ENCODE measurements at regions not wholly inside any gene's neighbourhood (a gene's known extent, or its start where the extent isn't known, plus 50 kb on each side); places are given as distances from the start of the nearest gene placed in this dataset.

- Histone ChIP-seq H3K9ac (ENCODE audit: low read depth, low read length, poor library complexity) (no peak overlapping the region), H3K79me1 (ENCODE audit: low read depth, low read length) (no peaks in the 10 kb centered on the region), H2BK5ac (ENCODE audit: low read length) (no peak overlapping the region), H3K36me3 (replicated peaks in 1 of 2; ENCODE audit: control insufficient read depth in 2 of 2, insufficient read depth in 2 of 2, low read length in 2 of 2) (no peaks in the 10 kb centered on the region), H4K8ac (ENCODE audit: low read depth, low read length) (no peak overlapping the region), H3K4me3 (ENCODE audit: low read length in 2 of 2) (no peak overlapping the region), H3K18ac (ENCODE audit: low read length) (no peak overlapping the region), H3K4ac (ENCODE audit: low read length) (no peak overlapping the region), H3K4me2 (ENCODE audit: insufficient read depth, low read length, poor library complexity, severe bottlenecking) (no peak overlapping the region), H2BK12ac (ENCODE audit: low read length) (no peak overlapping the region), H3K27me3 (ENCODE audit: control insufficient read depth in 3 of 3, insufficient read depth in 3 of 3, low read depth in 1 of 3, low read length in 3 of 3) (no peaks in the 10 kb centered on the region), H2BK120ac (ENCODE audit: low read depth, low read length) (no peak overlapping the region), H3K4me1 (ENCODE audit: control insufficient read depth in 2 of 2, insufficient read depth in 1 of 2, low read depth in 1 of 2, low read length in 2 of 2) (no peaks in the 10 kb centered on the region), H2BK15ac (ENCODE audit: low read length) (no peak overlapping the region), H3K14ac (ENCODE audit: low read length) (no peak overlapping the region), H3K23ac (ENCODE audit: low read depth, low read length, poor library complexity) (no peak overlapping the region), H3K9me3 (replicated peaks in 1 of 2; ENCODE audit: control insufficient read depth in 2 of 2, insufficient read depth in 1 of 2, low read depth in 1 of 2, low read length in 2 of 2) (peaks cover 2 to 13% of the 10 kb centered on the region in 2 donors), H3K27ac (replicated peaks; ENCODE audit: low read length) (no peak overlapping the region), H4K91ac (ENCODE audit: low read depth, low read length, poor library complexity) (no peak overlapping the region), H2AFZ (ENCODE audit: low read length) (no peak overlapping the region), H2AK5ac (ENCODE audit: low read depth, low read length) (no peak overlapping the region)
- no CpG with 5 or more reads among the region's 2 CpGs for WGBS, 2 donors (ENCODE audit: extremely low coverage in 2 of 2, insufficient read length in 2 of 2, insufficient replicate concordance in 1 of 2)
- DNase-seq (ENCODE audit: low spot score) = no peak
These were observed 732.9 kb downstream of the CETN3 start for GRCh38 chr5:89676634-89677033.

- Histone ChIP-seq H3K4ac (ENCODE audit: low read length) (no peak overlapping the region), H2AFZ (ENCODE audit: low read length) (no peak overlapping the region), H3K4me2 (ENCODE audit: insufficient read depth, low read length, poor library complexity, severe bottlenecking) (no peak overlapping the region), H3K9ac (ENCODE audit: low read depth, low read length, poor library complexity) (no peak overlapping the region), H3K14ac (ENCODE audit: low read length) (no peak overlapping the region), H3K79me1 (ENCODE audit: low read depth, low read length) (no peaks in the 10 kb centered on the region), H2BK12ac (ENCODE audit: low read length) (no peak overlapping the region), H3K27ac (replicated peaks; ENCODE audit: low read length) (no peak overlapping the region), H3K4me1 (ENCODE audit: control insufficient read depth in 2 of 2, insufficient read depth in 1 of 2, low read depth in 1 of 2, low read length in 2 of 2) (no peaks in the 10 kb centered on the region), H2BK120ac (ENCODE audit: low read depth, low read length) (no peak overlapping the region), H4K91ac (ENCODE audit: low read depth, low read length, poor library complexity) (no peak overlapping the region), H3K18ac (ENCODE audit: low read length) (no peak overlapping the region), H2AK5ac (ENCODE audit: low read depth, low read length) (no peak overlapping the region), H3K23ac (ENCODE audit: low read depth, low read length, poor library complexity) (no peak overlapping the region), H3K4me3 (ENCODE audit: low read length in 2 of 2) (no peak overlapping the region), H3K27me3 (ENCODE audit: control insufficient read depth in 3 of 3, insufficient read depth in 3 of 3, low read depth in 1 of 3, low read length in 3 of 3) (no peaks in the 10 kb centered on the region), H3K9me3 (replicated peaks in 1 of 2; ENCODE audit: control insufficient read depth in 2 of 2, insufficient read depth in 1 of 2, low read depth in 1 of 2, low read length in 2 of 2) (peaks cover under 1 to 3% of the 10 kb centered on the region in 2 donors), H2BK5ac (ENCODE audit: low read length) (no peak overlapping the region), H4K8ac (ENCODE audit: low read depth, low read length) (no peak overlapping the region), H3K36me3 (replicated peaks in 1 of 2; ENCODE audit: control insufficient read depth in 2 of 2, insufficient read depth in 2 of 2, low read length in 2 of 2) (no peaks in the 10 kb centered on the region), H2BK15ac (ENCODE audit: low read length) (no peak overlapping the region)
- no CpG with 5 or more reads among the region's 1 CpG for WGBS, 2 donors (ENCODE audit: extremely low coverage in 2 of 2, insufficient read length in 2 of 2, insufficient replicate concordance in 1 of 2)
- DNase-seq (ENCODE audit: low spot score) = no peak
These were observed 736.5 kb downstream of the CETN3 start for GRCh38 chr5:89673019-89673418.

DNA sequence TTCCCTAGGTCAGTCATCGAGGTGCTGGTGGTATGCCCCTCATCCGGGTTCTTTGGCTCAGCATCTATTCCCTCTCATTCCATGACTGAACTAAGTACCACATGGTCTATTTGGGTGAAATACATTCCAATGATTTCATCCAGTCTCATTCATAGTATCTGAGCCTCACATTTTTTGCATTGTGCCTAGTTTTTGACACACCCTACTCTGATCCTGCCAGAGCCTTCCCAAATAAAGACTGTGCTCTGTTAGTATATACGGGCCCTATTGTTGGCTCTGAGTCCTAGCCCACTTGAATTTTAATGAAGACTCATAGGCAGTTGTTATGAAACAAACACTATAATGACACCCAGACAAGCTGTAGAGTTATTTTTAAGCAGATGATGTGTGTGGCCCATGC, 740.7 kb downstream of the CETN3 start:
- no peak overlapping the region for H3K18ac ChIP-seq (ENCODE audit: low read length)
- no peaks in the 10 kb centered on the region for H3K4me1 ChIP-seq (ENCODE audit: control insufficient read depth in 2 of 2, insufficient read depth in 1 of 2, low read depth in 1 of 2, low read length in 2 of 2)
- no peak for DNase-seq (ENCODE audit: low spot score)
- no peaks in the 10 kb centered on the region for H3K27me3 ChIP-seq (ENCODE audit: control insufficient read depth in 3 of 3, insufficient read depth in 3 of 3, low read depth in 1 of 3, low read length in 3 of 3)
- H3K14ac ChIP-seq (ENCODE audit: low read length) = no peak overlapping the region
- H2BK120ac ChIP-seq (ENCODE audit: low read depth, low read length) = no peak overlapping the region
- H3K36me3 ChIP-seq (replicated peaks in 1 of 2; ENCODE audit: control insufficient read depth in 2 of 2, insufficient read depth in 2 of 2, low read length in 2 of 2) = no peaks in the 10 kb centered on the region
- no peak overlapping the region for H2AFZ ChIP-seq (ENCODE audit: low read length)
- no peak overlapping the region for H2BK15ac ChIP-seq (ENCODE audit: low read length)
- no peak overlapping the region for H3K4me2 ChIP-seq (ENCODE audit: insufficient read depth, low read length, poor library complexity, severe bottlenecking)
- no CpG with 5 or more reads among the region's 3 CpGs for WGBS, 2 donors (ENCODE audit: extremely low coverage in 2 of 2, insufficient read length in 2 of 2, insufficient replicate concordance in 1 of 2)
- no peak overlapping the region for H2BK5ac ChIP-seq (ENCODE audit: low read length)
- H3K4me3 ChIP-seq (ENCODE audit: low read length in 2 of 2) = no peak overlapping the region
- H3K9me3 ChIP-seq (replicated peaks in 1 of 2; ENCODE audit: control insufficient read depth in 2 of 2, insufficient read depth in 1 of 2, low read depth in 1 of 2, low read length in 2 of 2) = peaks cover 0 to 2% of the 10 kb centered on the region in 2 donors
- H3K27ac ChIP-seq (replicated peaks; ENCODE audit: low read length) = no peak overlapping the region
- H2AK5ac ChIP-seq (ENCODE audit: low read depth, low read length) = no peak overlapping the region
- no peak overlapping the region for H3K23ac ChIP-seq (ENCODE audit: low read depth, low read length, poor library complexity)
- no peak overlapping the region for H4K91ac ChIP-seq (ENCODE audit: low read depth, low read length, poor library complexity)
- no peak overlapping the region for H2BK12ac ChIP-seq (ENCODE audit: low read length)
- no peak overlapping the region for H3K4ac ChIP-seq (ENCODE audit: low read length)
- H4K8ac ChIP-seq (ENCODE audit: low read depth, low read length) = no peak overlapping the region
- no peak overlapping the region for H3K9ac ChIP-seq (ENCODE audit: low read depth, low read length, poor library complexity)
- H3K79me1 ChIP-seq (ENCODE audit: low read depth, low read length) = no peaks in the 10 kb centered on the region

DNA sequence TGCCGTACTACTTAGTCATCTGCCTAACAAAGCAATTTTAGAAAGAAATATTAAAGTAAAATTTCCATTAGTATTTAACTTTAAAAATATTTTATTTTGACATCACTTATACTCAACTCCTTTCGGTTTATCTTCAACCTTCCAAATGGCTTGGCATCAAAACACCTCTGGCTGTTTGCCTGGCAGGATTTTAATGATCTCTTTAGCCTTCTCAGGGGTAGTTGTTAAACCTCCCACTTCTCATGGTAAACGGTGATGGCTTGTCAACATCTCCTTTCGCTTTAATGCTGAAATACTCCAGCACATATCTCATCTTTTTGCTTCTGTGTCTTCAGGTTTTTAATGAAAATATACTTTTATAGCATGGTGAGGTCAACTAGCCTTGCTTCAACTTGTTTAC, 747.1 kb downstream of the CETN3 start:
- no peak overlapping the region for H3K4me2 ChIP-seq (ENCODE audit: insufficient read depth, low read length, poor library complexity, severe bottlenecking)
- no peak overlapping the region for H3K4ac ChIP-seq (ENCODE audit: low read length)
- no peak overlapping the region for H2BK15ac ChIP-seq (ENCODE audit: low read length)
- no peak overlapping the region for H2BK12ac ChIP-seq (ENCODE audit: low read length)
- no peaks in the 10 kb centered on the region for H3K4me1 ChIP-seq (ENCODE audit: control insufficient read depth in 2 of 2, insufficient read depth in 1 of 2, low read depth in 1 of 2, low read length in 2 of 2)
- no CpG with 5 or more reads among the region's 4 CpGs for WGBS, 2 donors (ENCODE audit: extremely low coverage in 2 of 2, insufficient read length in 2 of 2, insufficient replicate concordance in 1 of 2)
- no peak overlapping the region for H3K4me3 ChIP-seq (ENCODE audit: low read length in 2 of 2)
- H3K79me1 ChIP-seq (ENCODE audit: low read depth, low read length) = no peaks in the 10 kb centered on the region
- no peak overlapping the region for H2AFZ ChIP-seq (ENCODE audit: low read length)
- no peaks in the 10 kb centered on the region for H3K36me3 ChIP-seq (replicated peaks in 1 of 2; ENCODE audit: control insufficient read depth in 2 of 2, insufficient read depth in 2 of 2, low read length in 2 of 2)
- H2BK5ac ChIP-seq (ENCODE audit: low read length) = no peak overlapping the region
- H2BK120ac ChIP-seq (ENCODE audit: low read depth, low read length) = no peak overlapping the region
- DNase-seq (ENCODE audit: low spot score) = no peak
- no peaks in the 10 kb centered on the region for H3K27me3 ChIP-seq (ENCODE audit: control insufficient read depth in 3 of 3, insufficient read depth in 3 of 3, low read depth in 1 of 3, low read length in 3 of 3)
- H3K14ac ChIP-seq (ENCODE audit: low read length) = no peak overlapping the region
- peaks cover 2 to 3% of the 10 kb centered on the region in 2 donors for H3K9me3 ChIP-seq (replicated peaks in 1 of 2; ENCODE audit: control insufficient read depth in 2 of 2, insufficient read depth in 1 of 2, low read depth in 1 of 2, low read length in 2 of 2)
- no peak overlapping the region for H2AK5ac ChIP-seq (ENCODE audit: low read depth, low read length)
- H4K8ac ChIP-seq (ENCODE audit: low read depth, low read length) = no peak overlapping the region
- no peak overlapping the region for H3K18ac ChIP-seq (ENCODE audit: low read length)
- H3K23ac ChIP-seq (ENCODE audit: low read depth, low read length, poor library complexity) = no peak overlapping the region
- H3K27ac ChIP-seq (replicated peaks; ENCODE audit: low read length) = no peak overlapping the region
- no peak overlapping the region for H4K91ac ChIP-seq (ENCODE audit: low read depth, low read length, poor library complexity)
- no peak overlapping the region for H3K9ac ChIP-seq (ENCODE audit: low read depth, low read length, poor library complexity)

All from neuronal stem cell (in vitro differentiated cells).